Uterus (tissue), 2 donors: ENCODE measurements at regions not wholly inside any gene's neighbourhood (a gene's known extent, or its start where the extent isn't known, plus 50 kb on each side); places are given as distances from the start of the nearest gene placed in this dataset.

Experiments
- POLR2A ChIP-seq, 2 donors: fragments of 450-650 bp; IDR thresholded peaks; one replicate each; pipeline ENCODE4 v1.6.1; 2016; ENCODE audit warnings: antibody characterized with exemption in 2 of 2, mild to moderate bottlenecking in 1 of 2, moderate library complexity in 1 of 2
- TF ChIP-seq, protein P1 (sequence below), 4 experiments: fragments of 200-600 bp in 2 of 4; fragments of 450-650 bp in 2 of 4; sonication (generic) in 2 of 4; IDR thresholded peaks; one replicate each; pipeline ENCODE4 v1.5.1; 2016 to 2019; ENCODE audit warnings: antibody characterized with exemption in 4 of 4, mild to moderate bottlenecking in 2 of 4, moderate library complexity in 1 of 4

DNA sequence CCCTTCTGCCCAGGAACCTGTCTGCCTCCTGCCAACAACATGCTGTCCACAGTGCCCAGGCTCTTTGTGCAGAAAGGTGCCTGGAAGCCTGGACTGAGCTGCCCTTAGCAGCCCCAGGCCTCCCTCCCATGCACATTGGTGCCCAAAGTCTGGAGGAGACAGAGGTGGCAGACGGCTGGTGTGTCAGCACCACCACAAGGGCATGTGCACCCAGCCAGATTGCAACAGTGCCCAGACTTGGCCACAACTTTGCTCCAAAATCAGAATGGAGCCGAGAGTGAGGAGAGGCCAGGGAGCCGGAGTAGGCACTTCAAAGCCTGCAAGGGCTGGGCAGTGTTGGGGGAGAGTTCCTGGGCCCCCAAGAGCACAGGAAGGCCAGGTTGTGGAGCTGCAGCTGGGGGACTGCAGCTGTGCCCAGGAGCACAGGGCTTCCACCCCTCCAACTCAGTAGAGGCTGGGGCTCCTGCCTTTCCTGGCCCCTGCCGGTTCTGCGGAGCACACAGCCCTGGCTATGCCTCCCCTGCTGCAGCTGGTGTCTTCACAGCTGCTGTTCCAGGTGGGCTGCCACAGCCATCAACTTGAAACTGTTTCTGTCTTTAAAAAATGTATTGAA lies 1255.8 kb downstream of the SLITRK5 start:
- TF ChIP-seq, protein P1, sequence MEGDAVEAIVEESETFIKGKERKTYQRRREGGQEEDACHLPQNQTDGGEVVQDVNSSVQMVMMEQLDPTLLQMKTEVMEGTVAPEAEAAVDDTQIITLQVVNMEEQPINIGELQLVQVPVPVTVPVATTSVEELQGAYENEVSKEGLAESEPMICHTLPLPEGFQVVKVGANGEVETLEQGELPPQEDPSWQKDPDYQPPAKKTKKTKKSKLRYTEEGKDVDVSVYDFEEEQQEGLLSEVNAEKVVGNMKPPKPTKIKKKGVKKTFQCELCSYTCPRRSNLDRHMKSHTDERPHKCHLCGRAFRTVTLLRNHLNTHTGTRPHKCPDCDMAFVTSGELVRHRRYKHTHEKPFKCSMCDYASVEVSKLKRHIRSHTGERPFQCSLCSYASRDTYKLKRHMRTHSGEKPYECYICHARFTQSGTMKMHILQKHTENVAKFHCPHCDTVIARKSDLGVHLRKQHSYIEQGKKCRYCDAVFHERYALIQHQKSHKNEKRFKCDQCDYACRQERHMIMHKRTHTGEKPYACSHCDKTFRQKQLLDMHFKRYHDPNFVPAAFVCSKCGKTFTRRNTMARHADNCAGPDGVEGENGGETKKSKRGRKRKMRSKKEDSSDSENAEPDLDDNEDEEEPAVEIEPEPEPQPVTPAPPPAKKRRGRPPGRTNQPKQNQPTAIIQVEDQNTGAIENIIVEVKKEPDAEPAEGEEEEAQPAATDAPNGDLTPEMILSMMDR (IDR thresholded peaks at IDR 0.05), result no peak
- TF ChIP-seq POLR2A (IDR thresholded peaks at IDR 0.05), result no peak
